ENCODE measurements at regions not wholly inside any gene's neighbourhood (a gene's known extent, or its start where the extent isn't known, plus 50 kb on each side); places are given as distances from the start of the nearest gene placed in this dataset.

DNA sequence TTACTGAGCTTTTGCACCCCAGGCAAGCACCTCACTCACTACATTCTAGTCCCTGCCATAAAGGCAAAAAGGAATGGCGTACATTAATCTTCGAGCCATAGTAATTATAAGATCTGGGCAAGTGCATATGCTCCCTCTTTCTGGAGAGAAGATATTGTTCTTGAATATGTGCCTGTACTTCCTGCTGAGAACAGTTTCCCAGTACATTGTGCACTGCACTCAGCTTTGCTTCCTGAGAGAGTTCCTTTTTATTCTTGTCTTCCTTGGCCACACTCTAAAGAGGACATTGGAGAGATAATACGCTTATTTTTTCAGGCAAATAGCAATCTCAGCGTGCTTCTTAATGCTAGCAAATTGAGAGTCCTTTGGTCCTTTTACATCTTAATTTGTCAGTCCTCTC lies 909.0 kb upstream of the PCDH10 start:
- no peaks in the 10 kb centered on the region for H3K4me1 ChIP-seq
- TF ChIP-seq, protein P1, sequence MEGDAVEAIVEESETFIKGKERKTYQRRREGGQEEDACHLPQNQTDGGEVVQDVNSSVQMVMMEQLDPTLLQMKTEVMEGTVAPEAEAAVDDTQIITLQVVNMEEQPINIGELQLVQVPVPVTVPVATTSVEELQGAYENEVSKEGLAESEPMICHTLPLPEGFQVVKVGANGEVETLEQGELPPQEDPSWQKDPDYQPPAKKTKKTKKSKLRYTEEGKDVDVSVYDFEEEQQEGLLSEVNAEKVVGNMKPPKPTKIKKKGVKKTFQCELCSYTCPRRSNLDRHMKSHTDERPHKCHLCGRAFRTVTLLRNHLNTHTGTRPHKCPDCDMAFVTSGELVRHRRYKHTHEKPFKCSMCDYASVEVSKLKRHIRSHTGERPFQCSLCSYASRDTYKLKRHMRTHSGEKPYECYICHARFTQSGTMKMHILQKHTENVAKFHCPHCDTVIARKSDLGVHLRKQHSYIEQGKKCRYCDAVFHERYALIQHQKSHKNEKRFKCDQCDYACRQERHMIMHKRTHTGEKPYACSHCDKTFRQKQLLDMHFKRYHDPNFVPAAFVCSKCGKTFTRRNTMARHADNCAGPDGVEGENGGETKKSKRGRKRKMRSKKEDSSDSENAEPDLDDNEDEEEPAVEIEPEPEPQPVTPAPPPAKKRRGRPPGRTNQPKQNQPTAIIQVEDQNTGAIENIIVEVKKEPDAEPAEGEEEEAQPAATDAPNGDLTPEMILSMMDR (IDR thresholded peaks at IDR 0.05), result no peak
- H3K36me3 ChIP-seq, result no peaks in the 10 kb centered on the region
- no peaks in the 10 kb centered on the region for H3K27me3 ChIP-seq
- H3K9ac ChIP-seq (ENCODE audit: low read depth in 2 of 2, low read length in 2 of 2), result no peak overlapping the region
- no peak overlapping the region for H3K4me3 ChIP-seq
- no peaks in the 10 kb centered on the region for H3K9me3 ChIP-seq
- no peak overlapping the region for H3K27ac ChIP-seq
- DNase-seq, result no peak
- intact Hi-C loops (cut with DNase I), result no loop called here

DNA sequence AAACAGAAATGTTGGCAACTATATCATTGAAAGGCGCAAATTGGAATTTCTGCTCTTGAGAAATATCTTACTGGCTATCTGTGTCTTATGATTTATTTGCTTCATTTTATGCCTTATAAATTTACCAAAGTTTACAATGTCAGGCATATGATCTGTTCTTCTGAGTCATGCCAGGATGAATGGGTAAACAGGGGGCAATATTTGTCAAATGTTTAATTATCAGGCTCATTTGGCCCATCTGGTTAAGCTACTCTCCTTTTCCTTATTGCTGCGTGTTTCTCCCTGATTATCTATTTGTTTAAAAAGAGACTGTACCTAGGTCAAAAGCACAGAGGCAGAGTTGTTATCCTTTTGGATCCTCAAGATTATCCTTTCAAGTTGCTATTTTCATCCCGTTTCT lies 903.8 kb upstream of the PCDH10 start:
- TF ChIP-seq, protein P1 (IDR thresholded peaks at IDR 0.05), result no peak
- H3K27me3 ChIP-seq, result no peaks in the 10 kb centered on the region
- no peak overlapping the region for H3K4me3 ChIP-seq
- H3K4me1 ChIP-seq, result no peaks in the 10 kb centered on the region
- H3K9ac ChIP-seq (ENCODE audit: low read depth in 2 of 2, low read length in 2 of 2), result no peak overlapping the region
- intact Hi-C loops (cut with DNase I), result no loop called here
- H3K27ac ChIP-seq, result no peak overlapping the region
- H3K9me3 ChIP-seq, result no peaks in the 10 kb centered on the region
- H3K36me3 ChIP-seq, result no peaks in the 10 kb centered on the region
- DNase-seq, result no peak

DNA sequence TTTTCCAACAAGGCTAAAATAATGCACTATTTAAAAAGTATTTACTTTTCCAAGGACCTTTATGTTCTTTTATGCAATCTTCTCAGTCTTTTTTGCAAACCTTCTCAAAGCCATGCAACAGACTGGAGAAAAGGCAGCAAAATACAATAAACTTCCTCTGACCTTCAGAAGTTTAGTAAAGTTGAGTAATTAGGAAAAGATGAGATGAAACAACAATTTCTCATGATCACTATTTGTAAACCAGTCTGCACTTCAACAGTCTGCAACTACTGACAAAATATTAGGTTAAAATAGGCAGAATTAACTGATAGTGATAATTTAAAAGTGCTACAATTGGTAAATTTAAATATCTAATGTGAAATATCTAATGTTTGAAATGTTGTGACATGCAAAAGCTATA lies 884.9 kb upstream of the PCDH10 start:
- no peak overlapping the region for H3K27ac ChIP-seq
- H3K4me1 ChIP-seq, result no peaks in the 10 kb centered on the region
- TF ChIP-seq, protein P1 (IDR thresholded peaks at IDR 0.05), result no peak
- no peaks in the 10 kb centered on the region for H3K36me3 ChIP-seq
- DNase-seq, result no peak
- H3K9ac ChIP-seq (ENCODE audit: low read depth in 2 of 2, low read length in 2 of 2), result no peak overlapping the region
- no peak overlapping the region for H3K4me3 ChIP-seq
- no peaks in the 10 kb centered on the region for H3K27me3 ChIP-seq
- intact Hi-C loops (cut with DNase I), result no loop called here
- no peaks in the 10 kb centered on the region for H3K9me3 ChIP-seq

DNA sequence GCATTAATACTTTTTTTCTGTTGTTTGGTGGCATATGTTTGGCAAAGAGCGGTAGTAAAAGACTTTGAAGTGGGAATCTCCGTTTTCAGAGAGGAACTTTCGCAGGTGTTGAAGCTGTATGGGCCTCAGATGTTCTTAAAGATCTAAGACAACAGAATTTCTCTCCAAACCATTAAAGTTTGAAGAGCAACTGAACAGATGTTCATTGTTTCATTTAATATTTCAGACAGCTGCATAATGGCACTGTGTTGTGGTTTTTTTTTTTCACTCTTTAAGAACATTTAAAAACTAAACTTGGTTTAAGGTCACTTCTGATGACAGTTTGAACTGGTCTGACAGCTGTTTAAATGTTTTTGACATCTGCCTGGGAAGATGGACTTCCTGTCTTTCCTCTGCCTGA lies 882.7 kb upstream of the PCDH10 start:
- intact Hi-C loops (cut with DNase I), result no loop called here
- H3K27ac ChIP-seq, result no peak overlapping the region
- TF ChIP-seq, protein P1 (IDR thresholded peaks at IDR 0.05), result no peak
- no peaks in the 10 kb centered on the region for H3K4me1 ChIP-seq
- H3K9me3 ChIP-seq, result no peaks in the 10 kb centered on the region
- H3K27me3 ChIP-seq, result no peaks in the 10 kb centered on the region
- H3K9ac ChIP-seq (ENCODE audit: low read depth in 2 of 2, low read length in 2 of 2), result no peak overlapping the region
- no peak for DNase-seq
- H3K36me3 ChIP-seq, result no peaks in the 10 kb centered on the region
- no peak overlapping the region for H3K4me3 ChIP-seq

DNA sequence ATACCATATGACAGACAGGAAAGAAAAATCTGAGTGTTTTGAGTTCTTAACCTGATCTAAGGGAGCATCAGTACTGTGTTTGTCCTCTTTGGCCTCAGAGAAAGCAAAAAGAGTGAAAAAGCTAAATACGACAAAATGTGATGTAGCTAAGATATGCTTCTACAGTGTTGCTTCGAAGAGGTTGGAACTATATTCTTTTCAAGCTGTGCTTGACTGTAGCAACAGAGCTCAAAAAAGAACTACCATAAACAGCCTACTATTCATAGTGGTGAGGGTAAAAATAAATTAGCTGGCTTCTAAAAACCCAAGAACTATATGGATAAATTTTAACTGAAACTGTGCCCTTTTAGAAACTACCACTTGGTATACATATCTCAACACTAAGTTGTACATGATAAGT lies 881.8 kb upstream of the PCDH10 start:
- Histone ChIP-seq H3K4me1 (no peaks in the 10 kb centered on the region), H3K27ac (no peak overlapping the region), H3K36me3 (no peaks in the 10 kb centered on the region), H3K9me3 (no peaks in the 10 kb centered on the region), H3K4me3 (no peak overlapping the region), H3K9ac (ENCODE audit: low read depth in 2 of 2, low read length in 2 of 2) (no peak overlapping the region), H3K27me3 (no peaks in the 10 kb centered on the region)
- TF ChIP-seq, protein P1 (IDR thresholded peaks at IDR 0.05), result no peak
- intact Hi-C loops (cut with DNase I), result no loop called here
- DNase-seq, result no peak
